GM21360 (cell line): ENCODE measurements at regions not wholly inside any gene's neighbourhood (a gene's known extent, or its start where the extent isn't known, plus 50 kb on each side); places are given as distances from the start of the nearest gene placed in this dataset.
"Not testable (repeated sequence)": the region's sequence is repeated elsewhere in the genome, so short reads cannot be mapped to it uniquely, and the experiment has no call there.

ENCODE experiments used
- ATAC-seq: cut with Tn5 transposase; IDR thresholded peaks from one replicate; pipeline ENCODE4 v1.9.1; 2021; ENCODE audit warnings: mild to moderate bottlenecking, moderate library complexity; ENCODE audit not compliant: unreplicated experiment

DNA sequence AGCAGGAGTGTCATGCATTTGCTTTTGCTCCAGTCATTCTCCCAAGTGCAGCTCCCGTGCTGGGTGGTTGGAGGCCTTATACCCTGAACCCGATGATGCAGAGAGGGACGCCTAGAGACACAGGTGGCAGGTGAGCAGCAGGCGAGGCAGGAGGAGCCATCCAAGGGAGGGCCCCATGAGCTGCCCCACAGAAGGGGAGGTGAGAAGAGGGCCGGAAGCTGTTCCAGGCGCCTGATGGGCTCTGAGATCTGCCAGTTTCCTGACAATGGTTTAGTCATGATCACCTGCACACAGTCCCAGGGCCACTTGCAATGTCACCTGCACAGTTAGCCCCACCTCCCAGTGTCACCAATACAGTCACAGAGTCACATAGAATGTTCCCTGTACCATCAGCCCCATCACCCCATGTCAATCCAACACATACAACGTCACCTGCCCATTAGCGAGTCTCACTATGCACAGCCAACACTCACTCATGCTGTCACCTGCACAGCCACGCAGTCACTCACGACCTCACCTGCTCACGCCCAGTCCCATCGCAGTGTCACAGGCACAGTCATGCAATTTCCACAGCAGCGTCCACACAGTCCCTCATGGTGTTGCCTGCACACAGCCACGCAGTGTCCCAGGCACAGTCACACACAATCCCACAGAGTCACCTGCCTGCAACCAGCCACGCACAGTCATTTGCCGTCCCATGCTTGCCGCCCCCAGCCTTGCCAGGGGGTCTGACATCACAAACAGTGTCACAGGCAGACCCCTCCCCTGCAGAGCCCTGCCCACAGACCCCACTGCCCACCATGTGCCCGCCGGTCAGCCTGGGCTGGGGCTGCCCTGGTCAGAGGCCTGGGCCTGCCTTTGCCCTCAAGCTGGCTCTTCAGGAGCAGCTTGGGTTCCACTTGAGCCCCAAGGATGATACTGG is 113.4 kb downstream of the LHX2 start:
- no peak for ATAC-seq

DNA sequence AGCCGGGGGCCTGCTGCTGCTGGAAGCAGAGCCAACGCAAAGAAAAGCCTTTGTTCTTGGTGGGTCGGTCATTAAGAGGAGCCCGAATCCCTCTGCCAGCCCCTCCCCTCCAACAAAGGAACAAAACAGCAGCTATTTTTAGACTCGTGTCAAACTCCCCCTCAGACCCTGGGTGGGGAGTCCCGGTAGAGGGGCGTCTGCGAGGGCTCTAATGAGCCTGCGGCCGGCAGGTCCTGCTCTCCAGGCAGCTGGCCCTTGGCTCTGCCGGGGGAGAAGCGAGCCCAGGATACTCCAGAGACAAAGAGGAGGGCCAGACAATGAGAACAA is 114.0 kb downstream of the LHX2 start:
- ATAC-seq: no peak

DNA sequence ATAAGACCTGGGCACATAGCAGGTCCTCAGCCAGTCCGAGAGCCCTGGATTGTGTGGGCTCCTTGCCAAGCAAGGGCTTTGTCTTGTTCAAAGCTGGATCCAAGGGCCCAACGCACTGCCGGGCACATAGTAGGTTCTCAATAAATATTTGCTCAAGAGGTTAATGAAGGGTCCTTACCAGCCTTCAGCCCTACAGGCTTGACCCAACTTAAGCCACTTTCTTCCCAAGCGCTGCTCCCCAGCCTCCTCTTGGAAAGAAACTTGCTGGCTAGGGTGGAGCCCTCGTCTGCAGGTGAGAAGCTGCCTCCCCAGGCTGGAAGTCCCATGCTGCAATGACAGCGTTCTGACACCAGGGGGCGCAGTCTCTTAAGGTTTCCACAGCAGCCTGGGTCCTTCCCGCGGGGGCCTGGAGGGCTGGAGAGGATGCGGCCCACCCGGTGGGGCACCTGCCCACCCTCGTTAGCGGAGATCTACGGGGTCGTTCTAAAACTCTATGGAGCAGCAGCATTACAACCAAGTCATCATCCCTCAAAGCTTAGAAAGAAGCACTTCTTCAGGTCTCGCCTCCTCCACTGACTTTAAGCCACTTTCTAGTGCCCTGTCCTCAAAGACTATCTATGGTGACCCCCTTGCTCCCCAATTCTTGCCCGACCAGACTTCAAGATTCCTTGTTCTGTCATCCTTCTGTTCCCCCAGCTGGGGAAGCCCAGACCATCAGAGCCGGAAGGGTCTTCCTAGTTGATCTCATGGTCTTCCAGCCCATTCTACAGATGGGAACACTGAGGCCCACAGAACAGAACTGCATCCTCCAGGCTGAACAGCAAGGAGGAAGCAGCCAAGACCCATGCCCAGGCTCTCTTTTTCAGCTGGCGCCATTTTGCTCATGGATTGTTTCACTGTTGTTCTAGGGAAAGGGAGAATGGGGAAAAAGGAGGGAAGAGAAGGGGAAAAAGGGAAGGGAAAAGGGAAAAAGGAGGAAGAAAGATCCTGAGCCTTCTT is 115.4 kb downstream of the LHX2 start:
- ATAC-seq: no peak

DNA sequence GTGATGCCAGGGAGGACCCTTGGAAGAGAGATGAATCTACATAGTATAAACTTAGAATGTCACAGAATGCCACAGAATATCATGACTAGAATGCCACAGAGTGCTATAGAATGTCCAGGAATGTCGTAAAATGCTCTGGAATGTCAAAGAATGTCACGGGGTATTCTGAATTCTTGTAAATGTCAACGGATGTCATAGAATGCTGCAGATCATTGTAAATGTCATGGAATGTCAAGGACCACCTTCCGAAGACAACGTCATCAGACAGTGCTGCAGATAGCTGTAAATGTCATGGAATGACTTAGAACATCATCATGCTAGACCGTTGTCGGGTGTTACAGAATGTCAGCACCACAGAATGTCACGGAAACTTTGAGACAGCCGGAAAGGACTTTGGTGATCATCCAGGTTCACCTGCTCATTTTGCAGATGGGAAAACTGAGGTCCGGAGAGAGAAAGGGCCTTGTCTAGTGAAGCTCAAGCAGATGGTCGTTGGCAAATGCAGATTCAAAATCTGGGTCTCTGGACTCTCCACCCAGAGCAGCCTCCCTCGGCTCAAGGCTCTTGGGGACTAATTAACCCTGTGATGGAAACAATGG is 117.1 kb downstream of the LHX2 start:
- ATAC-seq: no peak

DNA sequence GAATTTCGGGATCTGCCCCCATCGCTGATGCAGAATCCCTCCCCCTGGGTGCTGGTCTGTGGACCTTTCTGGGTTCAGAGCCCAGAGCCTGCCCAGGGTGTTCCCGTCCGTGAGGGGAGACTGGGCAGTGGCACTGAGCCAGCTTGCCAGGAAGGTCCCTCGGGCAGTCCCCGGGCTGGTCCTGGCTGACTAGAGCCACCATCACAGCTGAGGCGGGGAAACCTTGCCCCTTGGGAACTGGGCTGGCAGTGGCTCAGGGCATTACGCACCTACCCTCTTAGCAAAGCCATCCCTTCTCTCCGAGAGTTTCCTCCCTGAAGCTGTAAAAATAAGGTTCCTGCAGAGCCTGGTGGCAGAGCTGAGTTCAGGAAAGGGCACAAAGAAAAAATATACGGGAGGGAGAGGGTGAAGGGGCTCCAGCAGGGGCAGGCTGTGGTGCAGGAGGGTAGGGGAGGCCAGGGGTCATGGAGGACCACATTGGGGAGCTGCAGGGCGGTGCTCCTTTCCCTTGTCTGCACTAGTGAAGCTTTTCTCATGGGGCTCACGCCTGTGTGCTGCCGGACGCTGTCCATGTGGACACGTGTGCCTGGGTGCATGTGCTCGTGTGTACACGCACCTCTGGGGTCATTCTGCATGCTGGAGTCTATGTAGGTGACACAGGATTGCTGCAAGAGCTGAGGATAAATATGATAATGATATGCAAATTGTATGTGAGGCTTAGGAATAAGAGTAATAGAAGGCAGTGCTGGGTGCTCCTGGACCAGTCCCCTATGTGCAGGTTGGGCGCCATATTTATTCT is 118.9 kb downstream of the LHX2 start:
- no peak for ATAC-seq

DNA sequence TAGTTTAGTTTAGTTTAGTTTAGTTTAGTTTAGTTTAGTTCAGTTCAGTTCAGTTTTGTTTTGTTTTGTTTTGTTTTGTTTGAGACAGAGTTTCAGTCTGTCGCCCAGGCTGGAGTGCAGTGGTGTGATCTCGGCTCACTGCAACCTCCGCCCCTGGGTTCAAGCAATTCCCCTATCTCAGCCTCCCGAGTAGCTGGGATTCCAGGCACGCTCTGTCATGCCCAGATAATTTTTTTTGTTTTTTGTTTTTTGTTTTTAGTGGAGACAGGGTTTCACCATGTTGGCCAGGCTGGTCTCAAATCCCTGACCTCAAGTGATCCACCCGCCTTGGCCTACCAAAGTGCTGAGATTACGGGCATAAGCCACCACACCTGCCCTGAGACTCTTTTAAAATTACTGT is 120.0 kb downstream of the LHX2 start:
- ATAC-seq: not testable (repeated sequence)

DNA sequence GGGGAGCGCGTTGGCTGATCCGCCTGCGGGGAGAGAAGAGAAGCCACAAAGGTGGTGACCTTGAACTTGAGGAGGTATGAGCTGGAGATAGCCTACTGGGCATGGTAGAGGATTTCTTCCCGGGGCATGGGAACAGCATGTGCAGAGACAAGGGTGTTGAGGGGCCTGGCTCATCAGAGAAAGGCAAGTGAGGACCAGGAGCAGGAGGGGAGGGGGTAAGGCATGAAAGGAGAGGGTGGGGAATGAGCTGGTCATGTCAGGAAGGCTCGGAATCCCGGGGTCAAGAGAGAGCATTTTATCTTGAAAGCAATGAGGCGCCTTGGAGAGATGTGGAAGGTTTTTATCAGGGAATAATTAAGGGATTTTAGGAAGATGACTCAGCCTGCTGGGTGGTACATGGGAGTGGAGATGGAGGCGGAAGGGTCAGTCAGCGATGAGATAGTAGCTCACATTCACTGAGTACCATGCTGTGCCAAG is 121.1 kb downstream of the LHX2 start:
- no peak for ATAC-seq

DNA sequence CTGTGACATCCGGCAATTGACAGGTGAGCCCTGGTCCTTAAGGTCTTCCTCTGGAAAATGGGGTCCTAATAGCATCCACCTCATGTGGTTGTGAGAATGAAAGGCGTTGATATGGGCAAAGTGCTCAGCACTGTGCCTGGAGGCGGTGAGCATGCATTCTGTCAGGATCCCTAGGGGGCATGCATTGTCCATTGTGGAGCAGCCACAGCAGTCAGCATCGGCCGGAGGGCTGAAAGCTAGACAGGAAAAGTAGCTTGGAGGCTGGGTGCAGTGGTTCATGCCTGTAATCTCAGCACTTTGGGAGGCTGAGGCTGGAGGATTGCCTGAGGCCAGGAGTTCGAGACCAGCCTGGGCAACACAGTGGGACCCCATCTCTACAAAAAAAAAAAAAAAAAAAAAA is 122.2 kb downstream of the LHX2 start:
- ATAC-seq: no peak

DNA sequence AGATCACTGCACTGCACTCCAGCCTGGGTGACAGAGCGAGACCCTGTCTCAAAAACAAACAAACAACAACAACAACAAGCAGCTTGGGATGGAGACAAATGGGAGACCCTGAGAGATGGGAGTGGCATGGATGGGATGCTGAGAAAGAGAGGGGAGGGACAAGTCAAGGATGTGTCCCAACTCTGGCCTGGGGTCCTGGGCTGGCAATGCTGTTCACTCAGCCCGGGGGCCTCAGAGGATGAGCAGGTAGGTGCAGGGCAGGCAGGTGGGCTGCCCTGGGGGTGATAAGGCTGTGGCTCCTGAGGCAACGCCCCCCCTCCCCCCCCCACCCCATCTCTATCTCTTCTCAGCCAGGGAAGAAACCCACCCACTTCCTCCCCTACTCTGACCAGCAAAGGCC is 123.0 kb downstream of the LHX2 start:
- ATAC-seq: no peak

DNA sequence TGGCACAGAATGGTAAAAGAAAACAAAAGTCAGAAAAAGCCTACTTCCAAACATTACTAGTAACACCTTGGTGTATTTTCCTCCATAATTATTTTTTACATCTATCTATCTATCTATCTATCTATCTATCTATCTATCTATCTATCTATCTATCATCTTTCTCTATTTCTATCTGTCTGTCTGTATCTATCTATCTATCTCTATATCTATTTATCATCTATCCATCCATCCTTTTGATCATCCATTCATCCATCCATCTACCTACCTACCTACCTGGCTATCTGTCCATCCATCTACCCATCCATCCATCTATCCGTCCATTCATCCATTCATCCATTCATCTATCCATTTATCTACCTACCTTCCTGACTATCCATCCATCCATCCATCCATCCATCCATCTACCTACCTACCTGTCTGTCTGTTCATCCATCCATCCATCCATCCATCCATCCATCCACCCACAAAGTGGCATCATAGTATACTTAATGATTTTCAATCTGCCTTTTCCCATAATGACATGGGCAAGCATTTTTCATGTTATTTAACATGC is 121.9 kb upstream of the NEK6 start:
- no peak for ATAC-seq

DNA sequence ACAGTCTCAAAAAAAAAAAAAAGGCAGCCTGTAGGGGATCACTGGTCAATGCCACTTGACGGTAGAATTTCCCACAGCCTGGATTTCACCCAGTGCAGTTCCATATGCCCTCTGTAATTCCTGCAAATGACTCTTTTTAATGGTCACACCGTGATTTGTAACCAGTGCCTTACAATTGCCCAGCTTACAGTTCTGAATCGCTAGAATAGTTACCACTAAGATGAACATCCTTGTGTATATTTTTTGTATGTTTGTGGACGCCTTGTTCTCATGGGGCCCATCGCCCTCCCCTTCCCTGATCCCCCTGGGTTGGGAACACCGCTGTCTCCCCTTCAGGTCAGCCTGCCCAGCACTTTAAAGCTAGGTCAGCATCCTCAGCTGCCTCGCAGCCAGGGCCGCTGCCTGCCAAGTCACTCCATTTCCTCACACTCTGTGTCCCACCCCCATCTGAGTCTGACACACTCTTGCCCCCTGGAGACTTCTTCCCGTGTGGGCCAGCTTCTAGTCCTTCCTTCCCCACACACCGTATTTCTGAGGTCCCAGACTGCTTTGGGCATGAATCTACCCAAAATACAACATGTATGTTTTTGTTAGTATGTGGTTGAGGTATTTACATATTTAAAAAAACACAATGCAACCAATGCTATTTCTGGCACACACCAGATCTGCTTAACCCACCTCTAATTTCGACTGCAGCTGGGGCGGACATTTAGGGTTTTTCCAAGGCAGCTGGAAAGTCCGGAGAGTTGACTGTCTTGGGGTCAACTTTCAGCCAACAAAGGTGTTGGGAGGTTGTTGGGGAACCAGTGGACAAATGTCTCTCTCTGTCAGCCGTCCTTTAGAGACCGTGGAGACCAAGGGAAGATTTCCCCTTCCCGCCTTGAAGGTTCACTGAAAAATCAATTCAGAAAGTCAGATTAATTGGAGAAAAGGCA is 120.5 kb upstream of the NEK6 start:
- ATAC-seq: peak; percentile 64

DNA sequence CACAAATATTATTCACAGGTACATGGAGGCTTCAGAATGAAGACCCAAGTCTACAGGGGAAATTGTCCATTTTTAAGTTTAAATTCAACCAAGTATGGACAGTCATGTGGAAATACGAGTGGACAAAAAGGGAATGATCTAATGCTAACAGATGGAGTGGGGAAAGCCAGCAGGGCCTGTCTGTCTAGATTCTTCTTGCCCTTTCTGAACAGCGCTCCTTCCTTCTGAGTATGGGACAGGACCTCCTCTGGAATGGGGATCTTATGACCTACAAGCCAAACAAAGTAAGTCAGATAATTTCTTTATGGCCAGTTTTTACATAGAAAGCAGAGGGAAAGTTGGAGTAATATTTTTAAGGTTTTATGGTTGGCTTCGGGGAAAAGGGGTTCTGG is 119.8 kb upstream of the NEK6 start:
- ATAC-seq: peak; percentile 6

DNA sequence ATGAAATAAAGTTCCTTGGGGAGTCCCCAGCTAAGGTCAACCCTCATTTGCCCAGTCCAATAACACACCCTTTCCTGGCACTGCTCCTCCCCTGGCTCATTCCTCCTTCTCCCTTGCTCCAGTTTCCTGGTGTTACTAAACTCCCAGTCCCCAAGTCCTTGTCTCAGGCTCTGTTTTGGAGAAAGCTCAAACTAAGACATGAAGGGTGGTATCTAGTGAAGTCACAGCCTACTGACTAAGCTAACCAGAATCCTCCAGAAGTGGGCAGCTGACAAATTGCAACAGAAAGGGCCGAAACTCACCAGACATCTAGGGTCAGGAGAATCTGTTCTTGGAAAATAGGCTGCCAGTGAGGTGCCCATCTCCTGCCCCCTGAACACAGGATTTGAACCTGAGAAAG is 118.7 kb upstream of the NEK6 start:
- no peak for ATAC-seq

DNA sequence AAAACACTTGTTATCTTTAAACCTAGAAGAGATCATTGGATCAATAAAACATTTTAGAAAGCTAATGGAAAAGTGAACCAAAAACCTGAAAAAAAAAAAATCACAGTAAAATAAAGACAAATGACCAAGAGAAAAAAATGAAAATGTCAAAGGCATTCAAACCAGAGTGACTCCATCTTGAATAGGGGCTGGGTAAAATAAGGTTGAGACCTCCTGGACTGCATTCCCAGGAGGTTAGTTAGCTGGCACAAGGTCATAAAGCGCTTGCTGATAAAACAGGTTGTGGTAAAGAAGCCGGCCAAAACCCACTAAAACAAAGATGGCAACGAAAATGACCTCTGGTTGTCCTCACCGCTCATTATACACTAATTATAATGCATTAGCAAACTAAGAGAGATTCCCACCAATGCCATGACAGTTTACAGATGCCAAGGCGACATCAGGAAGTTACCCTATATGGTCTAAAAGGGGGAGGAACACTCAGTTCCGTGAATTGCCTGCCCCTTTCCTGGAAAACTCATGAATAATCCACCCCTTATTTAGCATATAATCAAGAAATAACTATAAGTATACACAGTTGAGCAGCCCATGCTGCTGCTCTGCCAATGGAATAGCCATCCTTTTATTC is 116.7 kb upstream of the NEK6 start:
- no peak for ATAC-seq

DNA sequence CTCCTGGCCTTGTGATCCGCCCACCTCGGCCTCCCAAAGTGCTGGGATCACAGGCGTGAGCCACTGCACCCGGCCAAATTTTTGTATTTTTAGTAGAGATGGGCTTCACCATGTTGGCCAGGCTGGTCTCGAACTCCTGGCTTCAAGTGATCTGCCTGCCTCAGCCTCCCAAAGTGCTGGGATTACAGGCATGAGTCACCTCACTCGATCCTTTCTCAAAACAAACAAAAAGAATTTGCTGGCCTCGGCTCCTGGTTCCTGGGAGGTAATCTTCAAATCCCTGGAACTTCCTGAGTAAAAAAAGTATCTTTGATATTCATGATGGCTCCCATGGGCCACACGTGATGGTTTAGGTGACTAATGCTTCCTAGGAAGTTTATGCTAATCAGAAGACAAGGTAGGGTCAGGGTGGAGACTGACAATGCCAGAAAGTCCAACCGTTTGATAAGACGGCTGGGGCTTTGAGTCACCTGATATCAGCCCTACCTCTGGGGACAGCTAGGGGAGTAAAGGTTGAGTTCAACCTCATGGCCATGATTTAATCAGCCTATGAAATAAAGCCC is 113.1 kb upstream of the NEK6 start:
- ATAC-seq: not testable (repeated sequence)

DNA sequence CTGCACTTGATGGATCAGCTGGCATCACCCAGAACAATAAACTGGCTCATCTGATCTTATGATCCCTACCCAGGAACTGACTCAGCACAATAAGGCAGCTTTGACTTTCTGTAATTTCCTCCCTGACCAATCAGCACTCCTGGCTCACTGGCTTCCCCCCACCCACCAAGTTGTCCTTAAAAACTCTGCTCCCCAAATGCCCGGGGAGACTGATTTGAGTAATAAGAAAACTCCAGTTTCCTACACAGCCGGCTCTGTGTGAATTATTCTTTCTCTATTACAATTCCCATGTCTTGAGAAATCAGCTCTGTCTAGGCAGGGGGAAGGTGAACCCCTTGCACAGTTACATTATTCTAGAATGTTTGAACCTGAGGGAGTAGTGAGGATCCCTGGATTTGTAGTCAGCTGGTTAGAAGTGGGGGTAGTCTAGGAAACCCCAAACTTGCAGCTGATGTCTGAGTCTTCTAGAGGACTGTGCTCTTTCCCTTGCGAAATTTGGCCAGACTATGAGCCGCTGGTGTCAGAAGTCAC is 111.7 kb upstream of the NEK6 start:
- no peak for ATAC-seq

DNA sequence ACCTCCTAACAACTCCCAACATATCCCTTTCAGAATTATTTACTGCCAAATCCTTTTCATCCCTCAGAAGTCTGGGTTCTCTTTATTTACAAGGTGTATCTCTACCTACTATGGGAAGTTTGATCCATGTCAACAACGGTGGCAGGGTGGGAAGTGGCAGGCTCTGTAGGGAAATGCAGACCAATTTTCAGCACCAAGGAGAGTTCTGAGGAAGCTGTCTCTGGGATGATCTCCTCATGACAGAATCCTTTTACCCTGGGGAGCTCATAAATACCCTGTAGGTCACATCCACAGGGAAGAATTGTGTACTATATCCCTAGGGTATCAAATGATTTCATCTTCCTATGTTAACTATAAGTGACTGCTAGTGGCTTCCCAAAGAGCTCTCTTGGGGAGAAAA is 107.8 kb upstream of the NEK6 start:
- no peak for ATAC-seq

DNA sequence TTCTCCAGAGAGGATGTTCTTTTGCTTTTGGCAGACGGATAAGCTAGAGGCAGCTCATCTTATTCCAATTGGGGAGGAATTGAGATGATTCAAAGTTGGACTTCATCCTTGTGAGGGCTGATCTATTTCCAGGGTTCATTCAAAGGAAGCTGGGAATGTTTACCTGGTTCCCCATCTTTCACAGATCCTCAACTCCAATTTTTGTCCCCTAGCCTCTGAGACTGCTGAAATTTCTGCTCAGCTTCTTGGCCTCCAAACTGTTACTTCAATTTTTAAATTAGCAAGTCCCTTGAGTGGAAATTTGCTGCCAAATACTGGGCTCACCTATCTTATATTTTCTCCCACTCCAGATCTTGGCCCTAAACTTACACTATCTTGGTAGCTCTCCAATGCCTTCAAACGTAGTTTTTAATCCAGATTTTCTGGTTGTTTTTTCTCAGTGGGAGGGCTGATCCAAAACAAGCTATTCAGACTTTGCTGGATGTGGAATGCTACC is 93.9 kb upstream of the NEK6 start:
- no peak for ATAC-seq
